ENCODE measurements at regions not wholly inside any gene's neighbourhood (a gene's known extent, or its start where the extent isn't known, plus 50 kb on each side); places are given as distances from the start of the nearest gene placed in this dataset.

DNA sequence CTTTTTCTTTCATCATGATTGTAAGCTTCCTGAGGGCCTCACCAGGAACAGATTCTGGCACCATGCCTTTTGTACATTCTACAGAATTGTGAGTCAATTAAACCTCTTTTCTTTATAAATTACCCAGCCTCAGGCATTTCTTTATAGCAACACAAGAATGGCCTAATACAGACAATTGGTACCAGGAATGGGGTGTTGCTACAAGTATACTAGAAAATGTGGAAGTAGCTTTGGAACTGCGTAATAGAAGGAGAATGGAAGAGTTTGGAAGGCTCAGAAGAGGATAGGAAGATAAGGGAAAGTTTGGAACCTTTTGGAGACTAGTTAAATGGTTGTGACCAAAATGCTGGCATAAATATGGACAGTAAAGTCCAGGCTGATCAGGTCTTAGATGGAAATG is 108.9 kb upstream of the PLSCR4 start:
- TF ChIP-seq, protein P1, sequence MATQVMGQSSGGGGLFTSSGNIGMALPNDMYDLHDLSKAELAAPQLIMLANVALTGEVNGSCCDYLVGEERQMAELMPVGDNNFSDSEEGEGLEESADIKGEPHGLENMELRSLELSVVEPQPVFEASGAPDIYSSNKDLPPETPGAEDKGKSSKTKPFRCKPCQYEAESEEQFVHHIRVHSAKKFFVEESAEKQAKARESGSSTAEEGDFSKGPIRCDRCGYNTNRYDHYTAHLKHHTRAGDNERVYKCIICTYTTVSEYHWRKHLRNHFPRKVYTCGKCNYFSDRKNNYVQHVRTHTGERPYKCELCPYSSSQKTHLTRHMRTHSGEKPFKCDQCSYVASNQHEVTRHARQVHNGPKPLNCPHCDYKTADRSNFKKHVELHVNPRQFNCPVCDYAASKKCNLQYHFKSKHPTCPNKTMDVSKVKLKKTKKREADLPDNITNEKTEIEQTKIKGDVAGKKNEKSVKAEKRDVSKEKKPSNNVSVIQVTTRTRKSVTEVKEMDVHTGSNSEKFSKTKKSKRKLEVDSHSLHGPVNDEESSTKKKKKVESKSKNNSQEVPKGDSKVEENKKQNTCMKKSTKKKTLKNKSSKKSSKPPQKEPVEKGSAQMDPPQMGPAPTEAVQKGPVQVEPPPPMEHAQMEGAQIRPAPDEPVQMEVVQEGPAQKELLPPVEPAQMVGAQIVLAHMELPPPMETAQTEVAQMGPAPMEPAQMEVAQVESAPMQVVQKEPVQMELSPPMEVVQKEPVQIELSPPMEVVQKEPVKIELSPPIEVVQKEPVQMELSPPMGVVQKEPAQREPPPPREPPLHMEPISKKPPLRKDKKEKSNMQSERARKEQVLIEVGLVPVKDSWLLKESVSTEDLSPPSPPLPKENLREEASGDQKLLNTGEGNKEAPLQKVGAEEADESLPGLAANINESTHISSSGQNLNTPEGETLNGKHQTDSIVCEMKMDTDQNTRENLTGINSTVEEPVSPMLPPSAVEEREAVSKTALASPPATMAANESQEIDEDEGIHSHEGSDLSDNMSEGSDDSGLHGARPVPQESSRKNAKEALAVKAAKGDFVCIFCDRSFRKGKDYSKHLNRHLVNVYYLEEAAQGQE (IDR thresholded peaks at IDR 0.05; ENCODE audit: borderline replicate concordance): no peak
- TF ChIP-seq CTCF (IDR thresholded peaks at IDR 0.05; ENCODE audit: poor library complexity, severe bottlenecking): no peak
- TF ChIP-seq TAF1 (IDR thresholded peaks at IDR 0.05; ENCODE audit: low read depth): no peak
- no peak for TF ChIP-seq EP300 (conservative IDR thresholded peaks at IDR 0.05; ENCODE audit: poor library complexity, severe bottlenecking)
- TF ChIP-seq EZH2 (IDR thresholded peaks at IDR 0.05; ENCODE audit: borderline replicate concordance, insufficient read depth, low read length, poor library complexity, severe bottlenecking): no peak
- TF ChIP-seq RAD21 (conservative IDR thresholded peaks at IDR 0.05): no peak
- TF ChIP-seq POLR2AphosphoS5 (IDR thresholded peaks at IDR 0.05): no peak

Data from neural cell (in vitro differentiated cells).